ENCODE measurements at regions not wholly inside any gene's neighbourhood (a gene's known extent, or its start where the extent isn't known, plus 50 kb on each side); places are given as distances from the start of the nearest gene placed in this dataset.

DNA sequence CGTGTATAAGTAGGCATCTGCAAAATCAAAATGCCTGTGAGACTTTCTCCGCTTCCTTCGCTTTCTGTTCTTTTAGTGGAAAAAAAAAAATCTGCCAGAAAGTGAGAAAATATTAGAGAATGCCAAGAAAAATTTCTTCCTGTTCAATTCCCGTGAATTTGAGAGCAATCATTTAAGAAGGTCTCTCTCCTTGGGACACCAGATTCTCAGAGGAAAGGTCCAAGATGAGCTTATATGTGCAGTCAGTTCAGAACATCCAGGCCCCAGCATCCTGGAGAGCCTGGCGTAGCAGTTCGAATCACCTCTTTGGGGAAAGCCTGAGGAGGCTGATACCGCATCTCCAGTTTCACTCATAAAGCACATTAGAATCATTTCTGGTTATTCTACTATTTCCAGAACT is 912.8 kb downstream of the GALC start:
- H3K27ac ChIP-seq (ENCODE audit: low read depth in 2 of 2, low read length in 2 of 2) = no peak overlapping the region
- H3K9ac ChIP-seq (ENCODE audit: low read depth in 1 of 2, low read length in 2 of 2) = no peak overlapping the region
- no peaks in the 10 kb centered on the region for H3K36me3 ChIP-seq (ENCODE audit: control insufficient read depth in 2 of 2, insufficient read depth in 2 of 2, low read length in 2 of 2)
- H3K27me3 ChIP-seq (ENCODE audit: control insufficient read depth in 2 of 2, insufficient read depth in 2 of 2, low read length in 2 of 2) = no peaks in the 10 kb centered on the region
- H3K4me1 ChIP-seq (ENCODE audit: control insufficient read depth in 2 of 2, insufficient read depth in 2 of 2, low read length in 2 of 2) = no peaks in the 10 kb centered on the region
- H3K4me3 ChIP-seq (ENCODE audit: low read length in 2 of 2) = no peak overlapping the region
- H3K9me3 ChIP-seq (ENCODE audit: control insufficient read depth in 2 of 2, low read length in 2 of 2) = peaks cover 0 to 3% of the 10 kb centered on the region in 2 donors

GRCh38 chr14:87079416-87079815 is 913.6 kb downstream of the GALC start:
- Histone ChIP-seq H3K9me3 (ENCODE audit: control insufficient read depth in 2 of 2, low read length in 2 of 2) (peaks cover 0 to 3% of the 10 kb centered on the region in 2 donors), H3K9ac (ENCODE audit: low read depth in 1 of 2, low read length in 2 of 2) (no peak overlapping the region), H3K27me3 (ENCODE audit: control insufficient read depth in 2 of 2, insufficient read depth in 2 of 2, low read length in 2 of 2) (no peaks in the 10 kb centered on the region), H3K36me3 (ENCODE audit: control insufficient read depth in 2 of 2, insufficient read depth in 2 of 2, low read length in 2 of 2) (no peaks in the 10 kb centered on the region), H3K4me3 (ENCODE audit: low read length in 2 of 2) (no peak overlapping the region), H3K27ac (ENCODE audit: low read depth in 2 of 2, low read length in 2 of 2) (no peak overlapping the region), H3K4me1 (ENCODE audit: control insufficient read depth in 2 of 2, insufficient read depth in 2 of 2, low read length in 2 of 2) (no peaks in the 10 kb centered on the region)

DNA sequence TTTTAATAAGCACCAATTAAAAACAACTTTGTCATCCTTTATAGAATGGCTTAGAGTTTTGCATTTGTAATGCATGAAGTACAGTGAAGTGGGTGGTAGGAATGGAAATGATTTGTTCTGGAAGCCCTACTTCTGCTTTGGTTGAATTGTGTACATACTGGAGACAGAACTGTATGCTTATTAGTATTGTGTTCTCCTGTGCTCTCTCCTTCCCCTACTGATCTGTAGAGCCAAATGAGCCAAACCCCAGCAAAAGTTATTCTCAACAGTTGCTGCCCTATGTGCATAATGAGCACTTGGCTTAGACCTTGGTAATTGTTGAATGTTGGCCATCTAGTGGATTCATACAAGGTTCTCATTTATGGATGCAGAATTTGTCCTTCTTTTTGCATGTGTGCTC is 916.1 kb downstream of the GALC start:
- H3K9ac ChIP-seq (ENCODE audit: low read depth in 1 of 2, low read length in 2 of 2) = no peak overlapping the region
- no peaks in the 10 kb centered on the region for H3K36me3 ChIP-seq (ENCODE audit: control insufficient read depth in 2 of 2, insufficient read depth in 2 of 2, low read length in 2 of 2)
- no peak overlapping the region for H3K4me3 ChIP-seq (ENCODE audit: low read length in 2 of 2)
- H3K27me3 ChIP-seq (ENCODE audit: control insufficient read depth in 2 of 2, insufficient read depth in 2 of 2, low read length in 2 of 2) = no peaks in the 10 kb centered on the region
- H3K27ac ChIP-seq (ENCODE audit: low read depth in 2 of 2, low read length in 2 of 2) = no peak overlapping the region
- H3K9me3 ChIP-seq (ENCODE audit: control insufficient read depth in 2 of 2, low read length in 2 of 2) = peaks cover 0 to 3% of the 10 kb centered on the region in 2 donors
- H3K4me1 ChIP-seq (ENCODE audit: control insufficient read depth in 2 of 2, insufficient read depth in 2 of 2, low read length in 2 of 2) = no peaks in the 10 kb centered on the region

DNA sequence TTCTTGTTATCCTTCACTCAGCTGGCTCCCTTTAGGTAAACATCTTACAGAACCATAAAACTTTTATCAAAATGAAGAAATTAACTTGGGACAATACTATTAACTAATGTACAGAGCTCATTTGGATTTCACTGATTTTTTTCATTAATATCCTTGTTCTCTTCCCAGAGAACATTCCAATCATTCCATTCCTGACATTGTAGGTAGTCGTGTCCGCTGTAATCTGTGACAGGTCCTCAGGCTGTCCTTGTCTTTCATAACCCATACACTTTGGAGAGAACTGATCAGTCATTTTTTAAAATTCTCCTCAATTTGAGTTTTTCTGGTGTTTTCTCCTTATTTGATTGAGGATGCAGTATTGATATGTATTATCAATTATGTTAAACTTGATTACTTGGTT is 916.8 kb downstream of the GALC start:
- Histone ChIP-seq H3K4me1 (ENCODE audit: control insufficient read depth in 2 of 2, insufficient read depth in 2 of 2, low read length in 2 of 2) (no peaks in the 10 kb centered on the region), H3K27ac (ENCODE audit: low read depth in 2 of 2, low read length in 2 of 2) (no peak overlapping the region), H3K4me3 (ENCODE audit: low read length in 2 of 2) (no peak overlapping the region), H3K36me3 (ENCODE audit: control insufficient read depth in 2 of 2, insufficient read depth in 2 of 2, low read length in 2 of 2) (no peaks in the 10 kb centered on the region), H3K9me3 (ENCODE audit: control insufficient read depth in 2 of 2, low read length in 2 of 2) (peaks cover 0 to 3% of the 10 kb centered on the region in 2 donors), H3K9ac (ENCODE audit: low read depth in 1 of 2, low read length in 2 of 2) (no peak overlapping the region), H3K27me3 (ENCODE audit: control insufficient read depth in 2 of 2, insufficient read depth in 2 of 2, low read length in 2 of 2) (no peaks in the 10 kb centered on the region)

- no peaks in the 10 kb centered on the region for H3K27me3 ChIP-seq (ENCODE audit: control insufficient read depth in 2 of 2, insufficient read depth in 2 of 2, low read length in 2 of 2)
- no peaks in the 10 kb centered on the region for H3K36me3 ChIP-seq (ENCODE audit: control insufficient read depth in 2 of 2, insufficient read depth in 2 of 2, low read length in 2 of 2)
- peaks cover 0 to 3% of the 10 kb centered on the region in 2 donors for H3K9me3 ChIP-seq (ENCODE audit: control insufficient read depth in 2 of 2, low read length in 2 of 2)
- no peak overlapping the region for H3K27ac ChIP-seq (ENCODE audit: low read depth in 2 of 2, low read length in 2 of 2)
- no peaks in the 10 kb centered on the region for H3K4me1 ChIP-seq (ENCODE audit: control insufficient read depth in 2 of 2, insufficient read depth in 2 of 2, low read length in 2 of 2)
- H3K9ac ChIP-seq (ENCODE audit: low read depth in 1 of 2, low read length in 2 of 2) = no peak overlapping the region
- no peak overlapping the region for H3K4me3 ChIP-seq (ENCODE audit: low read length in 2 of 2)
These were observed 919.0 kb downstream of the GALC start for GRCh38 chr14:87073880-87074570.

- no peaks in the 10 kb centered on the region for H3K4me1 ChIP-seq (ENCODE audit: control insufficient read depth in 2 of 2, insufficient read depth in 2 of 2, low read length in 2 of 2)
- no peaks in the 10 kb centered on the region for H3K9me3 ChIP-seq (ENCODE audit: control insufficient read depth in 2 of 2, low read length in 2 of 2)
- no peaks in the 10 kb centered on the region for H3K36me3 ChIP-seq (ENCODE audit: control insufficient read depth in 2 of 2, insufficient read depth in 2 of 2, low read length in 2 of 2)
- H3K27ac ChIP-seq (ENCODE audit: low read depth in 2 of 2, low read length in 2 of 2) = no peak overlapping the region
- H3K4me3 ChIP-seq (ENCODE audit: low read length in 2 of 2) = no peak overlapping the region
- no peak overlapping the region for H3K9ac ChIP-seq (ENCODE audit: low read depth in 1 of 2, low read length in 2 of 2)
- no peaks in the 10 kb centered on the region for H3K27me3 ChIP-seq (ENCODE audit: control insufficient read depth in 2 of 2, insufficient read depth in 2 of 2, low read length in 2 of 2)
These were observed 925.4 kb downstream of the GALC start for GRCh38 chr14:87067591-87067990.

DNA sequence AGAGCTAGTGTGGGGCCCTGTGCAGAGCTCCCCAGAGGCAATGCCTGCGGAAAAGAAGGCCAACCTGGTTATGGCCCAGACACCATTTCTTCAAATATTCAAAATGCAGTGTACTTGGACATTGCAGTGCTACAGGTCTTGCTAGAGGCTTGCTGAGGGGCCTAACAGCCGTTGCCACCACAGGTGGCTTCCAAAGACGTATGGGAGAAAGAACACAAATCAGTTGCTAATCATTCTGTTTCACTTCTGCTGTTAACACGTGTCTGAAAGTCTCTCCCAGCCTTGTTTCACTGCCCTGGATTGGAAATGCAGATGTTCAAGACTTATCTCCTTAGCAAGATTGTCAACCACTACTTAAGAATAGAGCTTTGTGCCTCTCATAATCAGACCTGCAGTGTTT is 925.9 kb downstream of the GALC start:
- no peaks in the 10 kb centered on the region for H3K27me3 ChIP-seq (ENCODE audit: control insufficient read depth in 2 of 2, insufficient read depth in 2 of 2, low read length in 2 of 2)

GRCh38 chr14:87066221-87066817 is 926.7 kb downstream of the GALC start:
- H3K4me3 ChIP-seq (ENCODE audit: low read length in 2 of 2) = no peak overlapping the region
- no peak overlapping the region for H3K9ac ChIP-seq (ENCODE audit: low read depth in 1 of 2, low read length in 2 of 2)
- H3K9me3 ChIP-seq (ENCODE audit: control insufficient read depth in 2 of 2, low read length in 2 of 2) = no peaks in the 10 kb centered on the region
- H3K27ac ChIP-seq (ENCODE audit: low read depth in 2 of 2, low read length in 2 of 2) = no peak overlapping the region
- H3K36me3 ChIP-seq (ENCODE audit: control insufficient read depth in 2 of 2, insufficient read depth in 2 of 2, low read length in 2 of 2) = no peaks in the 10 kb centered on the region
- H3K27me3 ChIP-seq (ENCODE audit: control insufficient read depth in 2 of 2, insufficient read depth in 2 of 2, low read length in 2 of 2) = no peaks in the 10 kb centered on the region
- no peaks in the 10 kb centered on the region for H3K4me1 ChIP-seq (ENCODE audit: control insufficient read depth in 2 of 2, insufficient read depth in 2 of 2, low read length in 2 of 2)

More for the DNA sequence above, 925.9 kb downstream of the GALC start:
- no peak overlapping the region for H3K27ac ChIP-seq (ENCODE audit: low read depth in 2 of 2, low read length in 2 of 2)
- no peaks in the 10 kb centered on the region for H3K9me3 ChIP-seq (ENCODE audit: control insufficient read depth in 2 of 2, low read length in 2 of 2)
- H3K4me1 ChIP-seq (ENCODE audit: control insufficient read depth in 2 of 2, insufficient read depth in 2 of 2, low read length in 2 of 2) = no peaks in the 10 kb centered on the region
- no peaks in the 10 kb centered on the region for H3K36me3 ChIP-seq (ENCODE audit: control insufficient read depth in 2 of 2, insufficient read depth in 2 of 2, low read length in 2 of 2)
- H3K4me3 ChIP-seq (ENCODE audit: low read length in 2 of 2) = no peak overlapping the region
- no peak overlapping the region for H3K9ac ChIP-seq (ENCODE audit: low read depth in 1 of 2, low read length in 2 of 2)

DNA sequence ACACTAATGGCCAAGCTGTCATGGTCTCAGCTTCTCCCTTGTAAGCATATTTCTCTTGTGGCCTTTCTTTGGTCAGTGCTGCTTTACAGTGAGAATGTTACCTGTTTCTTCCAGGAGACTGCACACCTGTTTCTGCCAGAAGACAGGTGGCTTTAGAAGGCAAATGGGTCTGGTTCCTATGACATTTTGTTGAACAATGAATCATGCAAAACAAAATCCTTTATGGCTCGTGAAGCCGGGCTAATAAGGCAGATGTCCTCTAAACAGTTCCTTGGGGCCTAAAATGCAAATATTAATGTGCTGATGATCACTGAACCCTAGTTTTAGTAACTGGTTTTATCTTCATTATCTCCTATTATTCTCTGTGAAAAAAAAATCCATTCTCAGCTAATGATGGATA is 927.6 kb downstream of the GALC start:
- H3K9me3 ChIP-seq (ENCODE audit: control insufficient read depth in 2 of 2, low read length in 2 of 2) = no peaks in the 10 kb centered on the region
- no peaks in the 10 kb centered on the region for H3K4me1 ChIP-seq (ENCODE audit: control insufficient read depth in 2 of 2, insufficient read depth in 2 of 2, low read length in 2 of 2)
- H3K27ac ChIP-seq (ENCODE audit: low read depth in 2 of 2, low read length in 2 of 2) = no peak overlapping the region
- no peak overlapping the region for H3K4me3 ChIP-seq (ENCODE audit: low read length in 2 of 2)
- no peaks in the 10 kb centered on the region for H3K36me3 ChIP-seq (ENCODE audit: control insufficient read depth in 2 of 2, insufficient read depth in 2 of 2, low read length in 2 of 2)
- H3K9ac ChIP-seq (ENCODE audit: low read depth in 1 of 2, low read length in 2 of 2) = no peak overlapping the region
- no peaks in the 10 kb centered on the region for H3K27me3 ChIP-seq (ENCODE audit: control insufficient read depth in 2 of 2, insufficient read depth in 2 of 2, low read length in 2 of 2)

DNA sequence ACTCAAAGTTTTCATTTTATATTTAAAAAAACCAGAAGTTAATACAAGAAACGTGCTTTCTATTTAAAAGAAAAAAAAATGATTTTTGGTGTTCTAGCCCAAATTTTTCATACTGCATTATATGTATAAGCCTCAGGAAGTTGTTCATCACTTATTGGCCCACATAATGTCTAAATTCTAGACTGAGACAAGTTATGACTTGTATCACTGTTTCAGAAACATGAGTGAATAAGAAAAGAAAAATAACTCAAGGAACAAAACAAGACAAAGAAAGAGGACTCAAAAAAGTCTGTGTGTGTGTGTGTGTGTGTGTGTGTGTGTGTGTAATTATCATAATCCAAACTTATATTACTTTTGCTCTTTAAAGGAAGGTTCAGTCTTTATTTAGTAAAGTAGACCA is 929.8 kb downstream of the GALC start:
- H3K4me1 ChIP-seq (ENCODE audit: control insufficient read depth in 2 of 2, insufficient read depth in 2 of 2, low read length in 2 of 2) = no peaks in the 10 kb centered on the region
- H3K36me3 ChIP-seq (ENCODE audit: control insufficient read depth in 2 of 2, insufficient read depth in 2 of 2, low read length in 2 of 2) = no peaks in the 10 kb centered on the region

More for the DNA sequence above, 929.8 kb downstream of the GALC start:
- H3K9me3 ChIP-seq (ENCODE audit: control insufficient read depth in 2 of 2, low read length in 2 of 2) = no peaks in the 10 kb centered on the region
- no peaks in the 10 kb centered on the region for H3K27me3 ChIP-seq (ENCODE audit: control insufficient read depth in 2 of 2, insufficient read depth in 2 of 2, low read length in 2 of 2)
- no peak overlapping the region for H3K27ac ChIP-seq (ENCODE audit: low read depth in 2 of 2, low read length in 2 of 2)
- H3K4me3 ChIP-seq (ENCODE audit: low read length in 2 of 2) = no peak overlapping the region
- H3K9ac ChIP-seq (ENCODE audit: low read depth in 1 of 2, low read length in 2 of 2) = no peak overlapping the region
